B cell (primary cell): ENCODE measurements at regions not wholly inside any gene's neighbourhood (a gene's known extent, or its start where the extent isn't known, plus 50 kb on each side); places are given as distances from the start of the nearest gene placed in this dataset.

Experiments
- ATAC-seq: fragments of 200-7000 bp; cut with Tn5 transposase; one replicate; pipeline ENCODE4 v1.10.0; 2021; ENCODE audit warnings: low read depth, mild to moderate bottlenecking, moderate number of reproducible peaks, moderate library complexity
- CTCF ChIA-PET: fragments of 350-600 bp; sonication (Branson Sonifier 250); formaldehyde crosslinking; loops from one replicate; lab custom pipeline; 2021; ENCODE audit warnings: antibody characterized with exemption, inconsistent platforms; lab: Charles Lee
- POLR2A ChIA-PET: fragments of 350-600 bp; sonication (Branson Sonifier 250); formaldehyde crosslinking; loops from one replicate; lab custom pipeline; 2021; ENCODE audit warnings: antibody characterized with exemption; lab: Charles Lee
- DNase-seq: peaks from one replicate; pipeline ENCODE4 v3.0.0; 2013
- H2AFZ ChIP-seq: 2 replicates; pipeline ENCODE4 v1.6.1; 2012; ENCODE audit warnings: mild to moderate bottlenecking, low read depth, low read length; ENCODE audit not compliant: insufficient read depth, poor library complexity, severe bottlenecking
- H3K27ac ChIP-seq, 2 donors: 1 replicate in 1 of 2; 2 replicates in 1 of 2; pipeline ENCODE4 v1.5.1; 2012 to 2013; ENCODE audit warnings: low read length in 2 of 2, mild to moderate bottlenecking in 2 of 2, moderate library complexity in 1 of 2
- H3K27me3 ChIP-seq, 4 experiments: fragments of 200-600 bp in 1 of 4; sonication (generic) in 1 of 4; replicated peaks in 1 of 4; 1 replicate in 2 of 4; 2 replicates in 2 of 4; pipeline versions ENCODE4 v1.6.1 to v1.7.0; 2013 to 2016; ENCODE audit warnings: low read length in 3 of 4, mild to moderate bottlenecking in 2 of 4, mixed read lengths in 1 of 4, moderate library complexity in 1 of 4; ENCODE audit not compliant: insufficient read depth in 4 of 4, control insufficient read depth in 3 of 4; ENCODE audit errors: control extremely low read depth in 1 of 4
- H3K36me3 ChIP-seq, 2 experiments: replicated peaks in 1 of 2; 1 replicate in 1 of 2; 2 replicates in 1 of 2; pipeline versions ENCODE4 v1.6.1 to v1.7.1; 2013; ENCODE audit warnings: low read length in 1 of 2; ENCODE audit not compliant: insufficient read depth in 2 of 2, control insufficient read depth in 1 of 2; ENCODE audit errors: control extremely low read depth in 1 of 2, extremely low read depth in 1 of 2
- H3K4me1 ChIP-seq, 2 donors: fragments of 200-600 bp in 1 of 2; sonication (generic) in 1 of 2; 1 replicate in 1 of 2; 2 replicates in 1 of 2; pipeline versions ENCODE4 v1.5.1 to v1.6.1; 2013 to 2017; ENCODE audit warnings: low read length in 2 of 2; ENCODE audit not compliant: control insufficient read depth in 2 of 2, insufficient read depth in 2 of 2
- H3K4me2 ChIP-seq: replicated peaks from 2 replicates; pipeline ENCODE3; 2012; ENCODE audit warnings: mild to moderate bottlenecking, low read depth, low read length; ENCODE audit not compliant: poor library complexity, severe bottlenecking
- H3K4me3 ChIP-seq, 5 experiments: fragments of 200-600 bp in 1 of 5; sonication (generic) in 1 of 5; 1 replicate in 3 of 5; 2 replicates in 2 of 5; pipeline versions ENCODE4 v1.5.1 to v1.7.0; 2011 to 2016; ENCODE audit warnings: low read length in 4 of 5, mild to moderate bottlenecking in 4 of 5, low read depth in 2 of 5, control low read depth in 1 of 5, moderate library complexity in 1 of 5; ENCODE audit not compliant: insufficient read depth in 1 of 5; ENCODE audit errors: control extremely low read depth in 1 of 5, extremely low read depth in 1 of 5
- H3K79me2 ChIP-seq: fragments of 200-600 bp; sonication (generic); one replicate; pipeline ENCODE4 v1.6.0; 2016; ENCODE audit warnings: low read length; ENCODE audit not compliant: control insufficient read depth, insufficient read depth
- H3K9ac ChIP-seq: fragments of 200-600 bp; sonication (generic); 2 replicates; pipeline ENCODE4 v1.6.1; 2017; ENCODE audit warnings: mild to moderate bottlenecking, low read length, moderate library complexity
- H3K9me3 ChIP-seq, 3 donors: one replicate each; pipeline versions ENCODE4 v1.6.1 to v1.7.1; 2013; ENCODE audit warnings: low read length in 2 of 3; ENCODE audit not compliant: control insufficient read depth in 2 of 3, insufficient read depth in 1 of 3; ENCODE audit errors: control extremely low read depth in 1 of 3
- H4K20me1 ChIP-seq: 2 replicates; pipeline ENCODE4 v1.6.0; 2012; ENCODE audit warnings: mild to moderate bottlenecking, low read length; ENCODE audit not compliant: insufficient read depth, control insufficient read depth, poor library complexity, severe bottlenecking
- H3K27ac Mint-ChIP-seq: one replicate; pipeline ENCODE4 v1.8.0; 2021; ENCODE audit warnings: mixed read lengths
- H3K27me3 Mint-ChIP-seq: one replicate; pipeline ENCODE4 v1.8.0; 2021; ENCODE audit warnings: mixed read lengths
- H3K4me1 Mint-ChIP-seq: one replicate; pipeline ENCODE4 v1.8.0; 2021; ENCODE audit warnings: mixed read lengths
- H3K4me3 Mint-ChIP-seq: one replicate; pipeline ENCODE4 v1.8.0; 2021; ENCODE audit warnings: mixed read lengths
- H3K9me3 Mint-ChIP-seq: one replicate; pipeline ENCODE4 v1.8.0; 2022; ENCODE audit warnings: mixed read lengths; ENCODE audit not compliant: insufficient read depth
- CTCF ChIP-seq: fragments of 200-600 bp; IDR thresholded peaks from one replicate; pipeline ENCODE4 v1.8.0; 2022; ENCODE audit warnings: antibody characterized with exemption, mild to moderate bottlenecking
- EZH2 ChIP-seq: IDR thresholded peaks from 2 replicates; pipeline ENCODE4 v1.6.1; 2012; ENCODE audit warnings: borderline replicate concordance, low read depth, mild to moderate bottlenecking, moderate library complexity, low read length; ENCODE audit not compliant: insufficient read depth, poor library complexity, severe bottlenecking
- WGBS: methylation state at CpG from one replicate; pipeline ENCODE4 v1.1.5; 2013; ENCODE audit warnings: missing lambda C conversion rate; ENCODE audit not compliant: insufficient coverage; 5-methylcytosine and 5-hydroxymethylcytosine counted together
- intact Hi-C: fragments of 100-400 bp; cut with micrococcal nuclease; formaldehyde crosslinking; loops from one replicate; pipeline ENCODE4 v1.10.0; 2022

- no peaks in the 10 kb centered on the region for H3K4me1 Mint-ChIP-seq
- Histone ChIP-seq H3K4me3 (no peak overlapping the region), H2AFZ (no peak overlapping the region), H3K9me3 (no peaks in the 10 kb centered on the region), H3K4me1 (no peaks in the 10 kb centered on the region), H3K9ac (no peak overlapping the region), H3K36me3 (no peaks in the 10 kb centered on the region), H3K79me2 (no peaks in the 10 kb centered on the region), H3K27ac (no peak overlapping the region), H3K27me3 (no peaks in the 10 kb centered on the region), H4K20me1 (no peaks in the 10 kb centered on the region), H3K4me2 (no peak overlapping the region)
- peaks cover 7% of the 10 kb centered on the region for H3K27me3 Mint-ChIP-seq
- no peak for TF ChIP-seq EZH2
- no peak for TF ChIP-seq CTCF
- no peak overlapping the region for H3K4me3 Mint-ChIP-seq
- H3K27ac Mint-ChIP-seq, result no peak overlapping the region
- ATAC-seq (no peak), DNase-seq (no peak)
- intact Hi-C loops, result no loop called here
- 90% methylated on average over 12 of the region's 13 CpGs for WGBS
- ChIA-PET CTCF (no interaction called here), POLR2A (no interaction called here)
- H3K9me3 Mint-ChIP-seq, result no peaks in the 10 kb centered on the region
Measured at GRCh38 chr2:128594953-128595677, 276.4 kb upstream of the HS6ST1 start.

GRCh38 chr2:128595763-128596395, 277.2 kb upstream of the HS6ST1 start:
- no peak for TF ChIP-seq CTCF
- TF ChIP-seq EZH2, result no peak
- WGBS, result 75% methylated on average over 13 of the region's 13 CpGs
- DNase-seq, result no peak
- Mint-ChIP-seq H3K4me3 (no peak overlapping the region), H3K27me3 (peaks cover under 1% of the 10 kb centered on the region), H3K9me3 (no peaks in the 10 kb centered on the region), H3K4me1 (no peaks in the 10 kb centered on the region), H3K27ac (no peak overlapping the region)
- Histone ChIP-seq H3K36me3 (no peaks in the 10 kb centered on the region), H3K79me2 (no peaks in the 10 kb centered on the region), H4K20me1 (no peaks in the 10 kb centered on the region), H3K4me1 (no peaks in the 10 kb centered on the region), H3K9ac (no peak overlapping the region), H3K4me2 (no peak overlapping the region), H3K9me3 (no peaks in the 10 kb centered on the region), H3K27me3 (no peaks in the 10 kb centered on the region), H3K27ac (no peak overlapping the region), H3K4me3 (no peak overlapping the region), H2AFZ (no peak overlapping the region)
- CTCF ChIA-PET, result no interaction called here
- intact Hi-C loops, result no loop called here
- ATAC-seq, result no peak
- POLR2A ChIA-PET, result no interaction called here
